ENCODE measurements at regions not wholly inside any gene's neighbourhood (a gene's known extent, or its start where the extent isn't known, plus 50 kb on each side); places are given as distances from the start of the nearest gene placed in this dataset.

GRCh38 chr1:173414539-173415226 lies 62.5 kb upstream of the PRDX6 start:
- TF ChIP-seq NR2C2 (CRISPR knock-in tag; IDR thresholded peaks at IDR 0.05) (no peak), CTCF (IDR thresholded peaks at IDR 0.05) (no peak), FOXP1 (CRISPR knock-in tag; IDR thresholded peaks at IDR 0.05; ENCODE audit: borderline replicate concordance) (no peak), ATF2 (CRISPR knock-in tag; IDR thresholded peaks at IDR 0.05; ENCODE audit: borderline replicate concordance, low read depth) (no peak), TP53 (CRISPR knock-in tag; IDR thresholded peaks at IDR 0.05) (no peak), USF1 (CRISPR knock-in tag; IDR thresholded peaks at IDR 0.05) (no peak), ESRRA (CRISPR knock-in tag; IDR thresholded peaks at IDR 0.05; ENCODE audit: borderline replicate concordance) (no peak), FOXJ3 (CRISPR knock-in tag; IDR thresholded peaks at IDR 0.05; ENCODE audit: borderline replicate concordance) (no peak), ELF4 (CRISPR knock-in tag; IDR thresholded peaks at IDR 0.05; ENCODE audit: low read depth) (no peak), FOXK1 (CRISPR knock-in tag; IDR thresholded peaks at IDR 0.05) (no peak)

Data from WTC11 (cell line).